ENCODE measurements at regions not wholly inside any gene's neighbourhood (a gene's known extent, or its start where the extent isn't known, plus 50 kb on each side); places are given as distances from the start of the nearest gene placed in this dataset.

DNA sequence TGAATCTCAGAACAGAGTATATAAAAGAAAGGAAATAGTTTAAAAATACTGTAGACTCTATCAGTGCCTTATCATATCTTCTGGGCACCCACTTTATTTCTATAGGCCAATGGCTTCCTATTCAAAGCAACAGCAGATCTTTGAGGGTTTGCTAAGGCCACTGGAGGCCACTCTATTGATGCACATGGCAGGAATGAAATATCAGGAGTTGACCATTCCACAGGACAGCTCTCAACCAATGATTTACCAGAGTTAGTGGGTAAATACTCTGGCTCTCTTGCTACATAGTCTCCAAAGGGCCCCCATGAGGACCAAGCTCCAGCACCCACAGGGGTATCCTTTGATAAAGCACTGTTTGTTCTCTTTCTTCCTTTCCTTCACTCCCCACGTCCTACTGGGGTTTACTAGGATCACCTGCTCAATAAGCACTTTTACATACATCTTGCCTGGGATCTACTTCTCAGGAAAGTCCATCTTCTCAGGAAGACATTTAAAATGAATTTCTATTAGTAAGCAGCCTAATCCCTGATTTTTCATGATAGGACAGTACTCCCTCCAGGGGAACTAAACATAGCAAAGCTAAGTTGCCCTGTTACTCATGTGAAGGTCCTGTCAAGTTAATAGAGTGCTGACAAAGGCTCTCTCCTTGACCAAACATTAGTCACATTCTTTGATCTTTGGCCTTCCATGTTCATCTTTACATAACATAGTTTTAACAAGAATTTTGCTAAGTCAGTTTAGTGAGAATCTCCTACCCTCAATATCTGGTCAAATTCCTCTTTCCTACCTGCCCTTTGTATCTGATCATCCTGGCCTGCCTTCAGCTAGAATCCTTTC is 459.7 kb downstream of the GRXCR1 start:
- BruUV-seq (replicated peaks), result no TSS peak
- DNase-seq (ENCODE audit: low read depth, low spot score) (no peak), FAIRE-seq (no peak)
- H3K4me2 ChIP-seq (ENCODE audit: insufficient read depth, low read length), result no peak overlapping the region
- no peak overlapping the region for H2AFZ ChIP-seq (ENCODE audit: low read depth, low read length)
- ChIA-PET CTCF (no interaction called here), POLR2A (no interaction called here)
- intact Hi-C loops (cut with micrococcal nuclease) (no loop called here), dilution Hi-C loops (cut with MboI; ENCODE audit: extremely low pct_ligation_motif_present, low sequenced_read_pairs) (no loop called here)
- no peak overlapping the region for H3K4me3 ChIP-seq (replicated peaks in 1 of 3; ENCODE audit: insufficient read depth in 1 of 3, low read depth in 1 of 3, low read length in 3 of 3)
- H3K4me1 ChIP-seq (ENCODE audit: control insufficient read depth, extremely low read depth, insufficient read depth, low read length), result no peaks in the 10 kb centered on the region
- no peaks in the 10 kb centered on the region for H3K79me2 ChIP-seq (ENCODE audit: control insufficient read depth, insufficient read depth, low read length)
- no peak overlapping the region for H3K9ac ChIP-seq (replicated peaks; ENCODE audit: extremely low read depth, insufficient read depth, low read length)
- H4K20me1 ChIP-seq (replicated peaks; ENCODE audit: control insufficient read depth, extremely low read depth, insufficient read depth, low read length), result no peaks in the 10 kb centered on the region
- H3K9me1 ChIP-seq (replicated peaks; ENCODE audit: control insufficient read depth, extremely low read depth, insufficient read depth, low read length), result no peaks in the 10 kb centered on the region
- TF ChIP-seq EZH2 (IDR thresholded peaks at IDR 0.05; ENCODE audit: borderline replicate concordance, low read depth, low read length, severe bottlenecking), result no peak
- TF ChIP-seq, protein P1, sequence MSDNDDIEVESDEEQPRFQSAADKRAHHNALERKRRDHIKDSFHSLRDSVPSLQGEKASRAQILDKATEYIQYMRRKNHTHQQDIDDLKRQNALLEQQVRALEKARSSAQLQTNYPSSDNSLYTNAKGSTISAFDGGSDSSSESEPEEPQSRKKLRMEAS (IDR thresholded peaks at IDR 0.05; ENCODE audit: insufficient read depth, insufficient read length), result no peak
- no peak for TF ChIP-seq GATA2 (IDR thresholded peaks at IDR 0.05; ENCODE audit: insufficient read depth, insufficient read length, low read depth, low read length)
- TF ChIP-seq, protein P2, sequence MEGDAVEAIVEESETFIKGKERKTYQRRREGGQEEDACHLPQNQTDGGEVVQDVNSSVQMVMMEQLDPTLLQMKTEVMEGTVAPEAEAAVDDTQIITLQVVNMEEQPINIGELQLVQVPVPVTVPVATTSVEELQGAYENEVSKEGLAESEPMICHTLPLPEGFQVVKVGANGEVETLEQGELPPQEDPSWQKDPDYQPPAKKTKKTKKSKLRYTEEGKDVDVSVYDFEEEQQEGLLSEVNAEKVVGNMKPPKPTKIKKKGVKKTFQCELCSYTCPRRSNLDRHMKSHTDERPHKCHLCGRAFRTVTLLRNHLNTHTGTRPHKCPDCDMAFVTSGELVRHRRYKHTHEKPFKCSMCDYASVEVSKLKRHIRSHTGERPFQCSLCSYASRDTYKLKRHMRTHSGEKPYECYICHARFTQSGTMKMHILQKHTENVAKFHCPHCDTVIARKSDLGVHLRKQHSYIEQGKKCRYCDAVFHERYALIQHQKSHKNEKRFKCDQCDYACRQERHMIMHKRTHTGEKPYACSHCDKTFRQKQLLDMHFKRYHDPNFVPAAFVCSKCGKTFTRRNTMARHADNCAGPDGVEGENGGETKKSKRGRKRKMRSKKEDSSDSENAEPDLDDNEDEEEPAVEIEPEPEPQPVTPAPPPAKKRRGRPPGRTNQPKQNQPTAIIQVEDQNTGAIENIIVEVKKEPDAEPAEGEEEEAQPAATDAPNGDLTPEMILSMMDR (IDR thresholded peaks at IDR 0.05; ENCODE audit: extremely low read depth in 1 of 2, insufficient read depth in 1 of 2, low read depth in 1 of 2, low read length in 2 of 2), result no peak
- TF ChIP-seq JUN (IDR thresholded peaks at IDR 0.05; ENCODE audit: borderline replicate concordance, insufficient read depth, insufficient read length, low read depth), result no peak
- TF ChIP-seq POLR2AphosphoS5 (IDR thresholded peaks at IDR 0.05; ENCODE audit: insufficient read depth, low read depth, low read length), result no peak
- TF ChIP-seq FOS (IDR thresholded peaks at IDR 0.05; ENCODE audit: borderline replicate concordance, insufficient read depth, low read length), result no peak
- TF ChIP-seq MYC (IDR thresholded peaks at IDR 0.05; ENCODE audit: low read depth, low read length), result no peak
- no peak for TF ChIP-seq POLR2A (IDR thresholded peaks at IDR 0.05; ENCODE audit: low read depth, low read length)
- H3K9me3 ChIP-seq (replicated peaks; ENCODE audit: control insufficient read depth, insufficient read depth, low read length), result no peaks in the 10 kb centered on the region
- no peaks in the 10 kb centered on the region for H3K36me3 ChIP-seq (ENCODE audit: control insufficient read depth in 2 of 2, extremely low read depth in 1 of 2, insufficient read depth in 2 of 2, low read length in 2 of 2)
- H3K27ac ChIP-seq (ENCODE audit: insufficient read depth, low read depth, low read length), result no peak overlapping the region
- H3K27me3 ChIP-seq (ENCODE audit: control insufficient read depth in 2 of 2, insufficient read depth in 2 of 2, low read length in 2 of 2), result no peaks in the 10 kb centered on the region
